ENCODE measurements at regions not wholly inside any gene's neighbourhood (a gene's known extent, or its start where the extent isn't known, plus 50 kb on each side); places are given as distances from the start of the nearest gene placed in this dataset.

DNA sequence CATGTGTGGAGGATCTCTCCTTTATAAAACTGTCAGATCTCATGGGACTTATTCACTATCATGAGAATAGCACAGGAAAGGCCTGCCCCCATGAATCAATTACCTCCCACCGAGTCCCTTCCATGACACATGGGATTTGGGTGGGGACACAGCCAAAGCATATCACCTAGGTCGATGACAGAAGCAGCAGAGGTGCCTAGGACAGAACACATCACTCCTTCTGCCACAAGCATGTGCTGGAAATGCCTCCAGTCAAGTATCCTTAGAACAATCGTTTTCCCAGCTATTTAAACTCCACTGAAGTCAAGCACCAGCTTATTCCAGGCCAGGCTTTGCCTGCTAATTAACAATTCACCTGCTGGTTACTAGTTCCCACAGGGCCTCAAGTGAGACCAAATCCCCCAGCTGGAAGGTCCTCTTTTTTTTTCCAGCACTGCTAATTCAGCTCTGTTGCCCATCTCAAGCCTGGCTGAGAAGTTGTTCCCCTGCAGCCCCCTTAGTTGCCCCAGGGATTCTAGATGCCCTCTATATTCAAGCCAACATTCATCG lies 212.3 kb upstream of the NUDT4 start:
- POLR2A ChIA-PET (ENCODE audit: partially characterized antibody) = no interaction called here
- no peak overlapping the region for H4K91ac ChIP-seq (replicated peaks; ENCODE audit: insufficient read length, low read length)
- no peaks in the 10 kb centered on the region for H3K9me3 ChIP-seq (ENCODE audit: insufficient read depth in 2 of 2, low read depth in 1 of 2, low read length in 1 of 2)
- CTCF ChIA-PET (ENCODE audit: partially characterized antibody) = interaction anchor here (0.6 kb wide), 1 partner anchor 178 kb away, joined by 3 read pairs; no protein-coding TSS in a partner anchor
- FAIRE-seq = no peak
- no peak overlapping the region for H4K5ac ChIP-seq (ENCODE audit: insufficient read length, low read depth, low read length)
- no peak overlapping the region for H2BK120ac ChIP-seq (replicated peaks; ENCODE audit: low read depth, low read length)
- H3K9ac ChIP-seq (replicated peaks in 1 of 4; ENCODE audit: extremely low read depth in 1 of 4, low read depth in 3 of 4, low read length in 3 of 4) = no peak overlapping the region
- H3K27ac ChIP-seq (ENCODE audit: low read depth, low read length) = no peak overlapping the region
- no peak overlapping the region for H2AK5ac ChIP-seq (ENCODE audit: low read depth, low read length)
- WGBS, 2 experiments (ENCODE audit: extremely low coverage in 1 of 2, insufficient coverage in 1 of 2, insufficient read length in 1 of 2, insufficient replicate concordance in 2 of 2, low coverage in 1 of 2, low lambda C conversion rate in 2 of 2, missing lambda C conversion rate in 1 of 2) = 89% methylated on average over 4 of the region's 4 CpGs; no CpG with 5 or more reads in 1 of the 2 experiments
- H3K4me1 ChIP-seq (replicated peaks in 1 of 4; ENCODE audit: control insufficient read depth in 3 of 4, insufficient read depth in 4 of 4, low read length in 3 of 4) = peaks cover 0 to 2% (median 0%) of the 10 kb centered on the region in 4 experiments; a peak in 1 of 7 replicates
- no peak for DNase-seq (ENCODE audit: low read depth in 1 of 2, low spot score in 2 of 2)
- no peak overlapping the region for H2BK12ac ChIP-seq (ENCODE audit: low read depth, low read length)
- H3K14ac ChIP-seq (ENCODE audit: insufficient read length) = no peak overlapping the region
- H2AFZ ChIP-seq (ENCODE audit: low read length) = no peak overlapping the region
- H3K23me2 ChIP-seq (ENCODE audit: low read depth, low read length) = no peaks in the 10 kb centered on the region
- peaks cover 4 to 14% (median 8%) of the 10 kb centered on the region in 4 experiments; a peak in 6 of 7 replicates for H3K27me3 ChIP-seq (replicated peaks in 1 of 4; ENCODE audit: control insufficient read depth in 3 of 4, extremely low read depth in 1 of 4, insufficient read depth in 3 of 4, low read length in 3 of 4)
- H3K4me3 ChIP-seq (ENCODE audit: extremely low read depth in 1 of 4, insufficient read depth in 2 of 4, low read depth in 3 of 4, low read length in 4 of 4) = no peak overlapping the region
- no peak overlapping the region for H2BK20ac ChIP-seq (ENCODE audit: low read length)
- H4K20me1 ChIP-seq (replicated peaks in 1 of 2; ENCODE audit: control insufficient read depth in 1 of 2, insufficient read depth in 2 of 2, low read length in 2 of 2) = no peaks in the 10 kb centered on the region
- H3K18ac ChIP-seq (ENCODE audit: extremely low read depth, low read length) = no peak overlapping the region
- no peaks in the 10 kb centered on the region for H3K36me3 ChIP-seq (ENCODE audit: control insufficient read depth in 2 of 4, insufficient read depth in 4 of 4, low read length in 3 of 4)
- no peak overlapping the region for H3K56ac ChIP-seq (replicated peaks; ENCODE audit: insufficient read length, low read depth, low read length)
- H3K79me1 ChIP-seq (ENCODE audit: low read depth, low read length) = no peaks in the 10 kb centered on the region
- H3K4ac ChIP-seq (replicated peaks; ENCODE audit: insufficient read length, low read depth, low read length) = no peak overlapping the region
- no peak overlapping the region for H3K23ac ChIP-seq (ENCODE audit: insufficient read length)
- H2BK15ac ChIP-seq (ENCODE audit: low read length) = no peak overlapping the region
- no peak overlapping the region for H4K8ac ChIP-seq (ENCODE audit: extremely low read depth, insufficient read depth, low read length)
- no peak overlapping the region for H2BK5ac ChIP-seq (ENCODE audit: low read depth, low read length)
- no peaks in the 10 kb centered on the region for H3K79me2 ChIP-seq (ENCODE audit: control insufficient read depth in 1 of 2, insufficient read depth in 2 of 2, low read length in 2 of 2)
- no peak overlapping the region for H3K4me2 ChIP-seq (ENCODE audit: insufficient read depth in 1 of 2, low read depth in 2 of 2, low read length in 2 of 2)
- TF ChIP-seq HDAC2 (IDR thresholded peaks at IDR 0.05; ENCODE audit: borderline replicate concordance in 1 of 2, low read depth in 2 of 2, low read length in 2 of 2) (no peak), CBX5 (IDR thresholded peaks at IDR 0.05; ENCODE audit: low read depth, low read length) (no peak), MAX (IDR thresholded peaks at IDR 0.05) (no peak)
- TF ChIP-seq, protein P1, sequence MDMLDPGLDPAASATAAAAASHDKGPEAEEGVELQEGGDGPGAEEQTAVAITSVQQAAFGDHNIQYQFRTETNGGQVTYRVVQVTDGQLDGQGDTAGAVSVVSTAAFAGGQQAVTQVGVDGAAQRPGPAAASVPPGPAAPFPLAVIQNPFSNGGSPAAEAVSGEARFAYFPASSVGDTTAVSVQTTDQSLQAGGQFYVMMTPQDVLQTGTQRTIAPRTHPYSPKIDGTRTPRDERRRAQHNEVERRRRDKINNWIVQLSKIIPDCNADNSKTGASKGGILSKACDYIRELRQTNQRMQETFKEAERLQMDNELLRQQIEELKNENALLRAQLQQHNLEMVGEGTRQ (IDR thresholded peaks at IDR 0.05; ENCODE audit: low read length) = no peak

Data from H1 (cell line).